ENCODE measurements at regions not wholly inside any gene's neighbourhood (a gene's known extent, or its start where the extent isn't known, plus 50 kb on each side); places are given as distances from the start of the nearest gene placed in this dataset.

- Histone ChIP-seq H3K4me3 (ENCODE audit: low read length, poor library complexity, severe bottlenecking) (peak overlapping the region; percentile 53), H4K20me1 (ENCODE audit: insufficient read depth, low read length, poor library complexity, severe bottlenecking) (no peaks in the 10 kb centered on the region), H3K79me2 (ENCODE audit: insufficient read depth, low read length) (no peaks in the 10 kb centered on the region), H3K4me2 (ENCODE audit: low read depth, low read length, poor library complexity, severe bottlenecking) (peak overlapping the region; percentile 62), H3K9me3 (ENCODE audit: insufficient read depth, low read depth, low read length) (no peaks in the 10 kb centered on the region), H3F3A (ENCODE audit: low read depth) (peaks cover 13% of the 10 kb centered on the region), H2AFZ (ENCODE audit: low read length) (no peak overlapping the region), H3K36me3 (ENCODE audit: insufficient read depth, low read length) (no peaks in the 10 kb centered on the region), H3K27me3 (ENCODE audit: insufficient read depth, low read length, poor library complexity, severe bottlenecking) (no peaks in the 10 kb centered on the region), H3K9me2 (replicated peaks; ENCODE audit: low read depth, low read length) (no peaks in the 10 kb centered on the region), H3K9ac (ENCODE audit: low read depth, low read length, poor library complexity, severe bottlenecking) (peak overlapping the region; percentile 68), H3K4me1 (ENCODE audit: insufficient read depth, low read length, poor library complexity, severe bottlenecking) (peaks cover 37% of the 10 kb centered on the region)
- no peak for TF ChIP-seq EZH2phosphoT487 (IDR thresholded peaks at IDR 0.05; ENCODE audit: borderline replicate concordance)
- TF ChIP-seq CTCF (conservative IDR thresholded peaks at IDR 0.05; ENCODE audit: low read length), result no peak
Measured at GRCh38 chr7:142345811-142346210, 88.0 kb upstream of the PRSS58 start.

- Histone ChIP-seq H2AFZ (ENCODE audit: low read length) (peak overlapping the region; percentile 58; the same call in 1 of the 2 replicates), H3K4me2 (ENCODE audit: low read depth, low read length, poor library complexity, severe bottlenecking) (peak overlapping the region; percentile 21), H3K9me3 (ENCODE audit: insufficient read depth, low read depth, low read length) (no peaks in the 10 kb centered on the region), H3K79me2 (ENCODE audit: insufficient read depth, low read length) (no peaks in the 10 kb centered on the region), H3K4me3 (ENCODE audit: low read length, poor library complexity, severe bottlenecking) (no peak overlapping the region), H3K9me2 (replicated peaks; ENCODE audit: low read depth, low read length) (no peaks in the 10 kb centered on the region), H3K9ac (ENCODE audit: low read depth, low read length, poor library complexity, severe bottlenecking) (peak overlapping the region; percentile 50), H4K20me1 (ENCODE audit: insufficient read depth, low read length, poor library complexity, severe bottlenecking) (no peaks in the 10 kb centered on the region), H3F3A (ENCODE audit: low read depth) (no peaks in the 10 kb centered on the region), H3K27me3 (ENCODE audit: insufficient read depth, low read length, poor library complexity, severe bottlenecking) (no peaks in the 10 kb centered on the region), H3K36me3 (ENCODE audit: insufficient read depth, low read length) (no peaks in the 10 kb centered on the region), H3K4me1 (ENCODE audit: insufficient read depth, low read length, poor library complexity, severe bottlenecking) (peaks cover 20% of the 10 kb centered on the region)
- TF ChIP-seq CTCF (conservative IDR thresholded peaks at IDR 0.05; ENCODE audit: low read length) (peak; percentile 92), EZH2phosphoT487 (IDR thresholded peaks at IDR 0.05; ENCODE audit: borderline replicate concordance) (no peak)
Measured at GRCh38 chr7:142338633-142339501, 81.0 kb upstream of the PRSS58 start.

- no peaks in the 10 kb centered on the region for H3F3A ChIP-seq (ENCODE audit: low read depth)
- no peaks in the 10 kb centered on the region for H3K79me2 ChIP-seq (ENCODE audit: insufficient read depth, low read length)
- H3K9me3 ChIP-seq (ENCODE audit: insufficient read depth, low read depth, low read length), result no peaks in the 10 kb centered on the region
- H3K4me2 ChIP-seq (ENCODE audit: low read depth, low read length, poor library complexity, severe bottlenecking), result no peak overlapping the region
- H4K20me1 ChIP-seq (ENCODE audit: insufficient read depth, low read length, poor library complexity, severe bottlenecking), result no peaks in the 10 kb centered on the region
- no peaks in the 10 kb centered on the region for H3K9me2 ChIP-seq (replicated peaks; ENCODE audit: low read depth, low read length)
- no peaks in the 10 kb centered on the region for H3K27me3 ChIP-seq (ENCODE audit: insufficient read depth, low read length, poor library complexity, severe bottlenecking)
- no peak overlapping the region for H2AFZ ChIP-seq (ENCODE audit: low read length)
- no peak for TF ChIP-seq CTCF (conservative IDR thresholded peaks at IDR 0.05; ENCODE audit: low read length)
- TF ChIP-seq EZH2phosphoT487 (IDR thresholded peaks at IDR 0.05; ENCODE audit: borderline replicate concordance), result no peak
- H3K9ac ChIP-seq (ENCODE audit: low read depth, low read length, poor library complexity, severe bottlenecking), result no peak overlapping the region
- no peak overlapping the region for H3K4me3 ChIP-seq (ENCODE audit: low read length, poor library complexity, severe bottlenecking)
- H3K36me3 ChIP-seq (ENCODE audit: insufficient read depth, low read length), result no peaks in the 10 kb centered on the region
- peaks cover 21% of the 10 kb centered on the region for H3K4me1 ChIP-seq (ENCODE audit: insufficient read depth, low read length, poor library complexity, severe bottlenecking)
Measured at GRCh38 chr7:142337054-142338001, 79.5 kb upstream of the PRSS58 start.

All from Loucy (cell line).